ENCODE measurements at regions not wholly inside any gene's neighbourhood (a gene's known extent, or its start where the extent isn't known, plus 50 kb on each side); places are given as distances from the start of the nearest gene placed in this dataset.

GRCh38 chr19:27872370-27872769 is 1340.6 kb downstream of the UQCRFS1 start:
- Histone ChIP-seq H3K27me3 (no peaks in the 10 kb centered on the region), H3K4me3 (no peak overlapping the region), H3K27ac (no peak overlapping the region), H3K9me3 (replicated peaks in 1 of 3) (no peaks in the 10 kb centered on the region), H3K36me3 (replicated peaks in 1 of 2) (no peaks in the 10 kb centered on the region), H3K4me1 (replicated peaks in 1 of 2) (no peaks in the 10 kb centered on the region)
- intact Hi-C loops (cut with DNase I): no loop called here
- DNase-seq: no peak
- no peak for TF ChIP-seq POLR2A (IDR thresholded peaks at IDR 0.05)
- TF ChIP-seq, protein P1, sequence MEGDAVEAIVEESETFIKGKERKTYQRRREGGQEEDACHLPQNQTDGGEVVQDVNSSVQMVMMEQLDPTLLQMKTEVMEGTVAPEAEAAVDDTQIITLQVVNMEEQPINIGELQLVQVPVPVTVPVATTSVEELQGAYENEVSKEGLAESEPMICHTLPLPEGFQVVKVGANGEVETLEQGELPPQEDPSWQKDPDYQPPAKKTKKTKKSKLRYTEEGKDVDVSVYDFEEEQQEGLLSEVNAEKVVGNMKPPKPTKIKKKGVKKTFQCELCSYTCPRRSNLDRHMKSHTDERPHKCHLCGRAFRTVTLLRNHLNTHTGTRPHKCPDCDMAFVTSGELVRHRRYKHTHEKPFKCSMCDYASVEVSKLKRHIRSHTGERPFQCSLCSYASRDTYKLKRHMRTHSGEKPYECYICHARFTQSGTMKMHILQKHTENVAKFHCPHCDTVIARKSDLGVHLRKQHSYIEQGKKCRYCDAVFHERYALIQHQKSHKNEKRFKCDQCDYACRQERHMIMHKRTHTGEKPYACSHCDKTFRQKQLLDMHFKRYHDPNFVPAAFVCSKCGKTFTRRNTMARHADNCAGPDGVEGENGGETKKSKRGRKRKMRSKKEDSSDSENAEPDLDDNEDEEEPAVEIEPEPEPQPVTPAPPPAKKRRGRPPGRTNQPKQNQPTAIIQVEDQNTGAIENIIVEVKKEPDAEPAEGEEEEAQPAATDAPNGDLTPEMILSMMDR (IDR thresholded peaks at IDR 0.05): no peak
- 61 to 78% (median 72%) methylated on average over 4 of the region's 4 CpGs for WGBS, 4 donors

DNA sequence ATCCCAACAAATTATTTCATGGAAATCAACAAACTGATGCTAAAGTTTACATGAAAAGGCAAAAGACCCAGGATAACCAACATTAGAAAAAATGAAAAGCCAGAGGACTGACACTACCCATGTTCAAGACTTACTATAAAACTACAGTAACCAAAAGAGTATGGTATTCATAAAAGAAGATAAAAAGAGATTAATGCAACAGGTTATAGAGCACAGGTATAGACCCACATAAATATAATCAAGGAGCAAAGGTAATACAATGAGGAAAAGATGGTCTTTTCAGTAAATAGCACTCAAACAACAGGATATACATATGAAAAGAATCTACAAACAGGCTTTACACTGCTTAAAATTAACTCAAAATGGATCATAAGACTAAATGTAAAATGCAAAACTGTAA is 1342.7 kb downstream of the UQCRFS1 start:
- Histone ChIP-seq H3K36me3 (replicated peaks in 1 of 2) (no peaks in the 10 kb centered on the region), H3K9me3 (replicated peaks in 1 of 3) (no peaks in the 10 kb centered on the region), H3K27me3 (no peaks in the 10 kb centered on the region), H3K27ac (no peak overlapping the region), H3K4me3 (no peak overlapping the region), H3K4me1 (replicated peaks in 1 of 2) (no peaks in the 10 kb centered on the region)
- intact Hi-C loops (cut with DNase I): no loop called here
- DNase-seq: no peak
- no peak for TF ChIP-seq POLR2A (IDR thresholded peaks at IDR 0.05)
- TF ChIP-seq, protein P1 (IDR thresholded peaks at IDR 0.05): no peak

DNA sequence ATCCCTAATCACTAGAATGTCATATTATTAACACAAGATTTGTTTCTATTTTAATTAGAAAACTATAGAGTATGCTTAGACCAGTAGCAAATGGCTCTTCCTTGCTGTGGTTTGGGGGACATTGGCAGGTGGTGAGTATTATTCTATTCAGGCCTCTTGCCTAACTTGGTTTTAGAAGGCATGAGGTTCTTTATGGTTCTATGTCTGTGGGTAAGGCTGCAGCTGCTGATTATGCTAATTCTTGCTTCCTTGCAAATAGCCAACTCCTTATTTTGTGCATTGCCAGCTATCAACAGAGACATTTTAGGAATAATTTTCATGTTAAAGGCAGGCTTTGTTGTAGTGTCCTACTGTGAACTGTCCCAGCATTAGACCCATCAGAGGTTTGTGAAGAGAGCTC is 1344.9 kb downstream of the UQCRFS1 start:
- H3K27me3 ChIP-seq: no peaks in the 10 kb centered on the region
- no peak for DNase-seq
- intact Hi-C loops (cut with DNase I): no loop called here

DNA sequence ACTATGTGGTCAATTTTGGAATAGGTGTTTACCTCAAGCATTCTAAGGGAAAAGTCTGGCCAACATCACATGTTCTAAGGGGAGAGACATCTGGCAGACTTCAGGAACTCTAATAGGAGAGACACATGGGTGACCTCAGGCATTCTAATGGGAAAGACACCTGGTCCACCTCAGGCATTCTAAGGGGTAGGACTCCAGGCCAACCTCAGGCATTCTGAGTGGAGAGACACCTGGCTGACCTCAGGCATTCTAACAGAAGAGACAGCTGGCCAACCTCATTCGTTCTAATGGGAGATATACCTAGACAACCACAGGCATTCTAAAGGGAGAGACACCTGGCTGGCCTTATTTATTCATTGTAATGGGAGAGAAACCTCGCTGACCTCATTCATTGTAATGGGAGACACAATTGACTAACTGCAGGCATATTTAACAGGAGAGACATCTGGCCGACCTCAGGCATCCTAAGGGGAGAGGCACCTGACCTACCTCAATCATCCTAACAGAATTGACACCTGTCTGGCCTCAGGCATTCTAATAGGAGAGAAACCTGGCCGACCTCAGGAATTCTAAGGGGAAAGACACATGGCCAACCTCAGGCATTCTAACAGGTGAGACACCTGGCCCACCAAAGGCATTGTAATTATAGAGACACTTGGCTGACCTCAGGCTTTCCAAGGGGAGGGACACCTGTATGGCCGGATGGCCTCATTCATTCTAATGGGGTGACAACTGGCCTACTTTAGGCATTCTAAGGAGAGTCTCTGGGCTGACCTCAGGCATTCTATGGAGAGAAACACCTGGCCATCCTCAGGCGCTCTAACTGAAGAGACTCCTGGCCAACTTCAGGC is 1346.8 kb downstream of the UQCRFS1 start:
- Histone ChIP-seq H3K4me3 (no peak overlapping the region), H3K36me3 (replicated peaks in 1 of 2) (no peaks in the 10 kb centered on the region), H3K4me1 (replicated peaks in 1 of 2) (no peaks in the 10 kb centered on the region), H3K9me3 (replicated peaks in 1 of 3) (no peaks in the 10 kb centered on the region), H3K27me3 (no peaks in the 10 kb centered on the region), H3K27ac (no peak overlapping the region)
- no peak for DNase-seq
- intact Hi-C loops (cut with DNase I): no loop called here
- TF ChIP-seq, protein P1 (IDR thresholded peaks at IDR 0.05): no peak
- no peak for TF ChIP-seq POLR2A (IDR thresholded peaks at IDR 0.05)
- WGBS, 4 donors: 60 to 78% (median 66%) methylated on average over 5 to 6 of the region's 6 CpGs

More for the DNA sequence above, 1344.9 kb downstream of the UQCRFS1 start:
- H3K27ac ChIP-seq: no peak overlapping the region
- H3K9me3 ChIP-seq (replicated peaks in 1 of 3): no peaks in the 10 kb centered on the region
- H3K36me3 ChIP-seq (replicated peaks in 1 of 2): no peaks in the 10 kb centered on the region
- TF ChIP-seq POLR2A (IDR thresholded peaks at IDR 0.05): no peak
- TF ChIP-seq, protein P1 (IDR thresholded peaks at IDR 0.05): no peak
- no peak overlapping the region for H3K4me3 ChIP-seq
- no peaks in the 10 kb centered on the region for H3K4me1 ChIP-seq (replicated peaks in 1 of 2)
